GM18907 (cell line): ENCODE measurements at regions not wholly inside any gene's neighbourhood (a gene's known extent, or its start where the extent isn't known, plus 50 kb on each side); places are given as distances from the start of the nearest gene placed in this dataset.
A peak's percentile ranks its signal among the peaks of the same experiment; 100 is the strongest.
"Not testable (repeated sequence)": the region's sequence is repeated elsewhere in the genome, so short reads cannot be mapped to it uniquely, and the experiment has no call there.

ENCODE experiments used
- ATAC-seq: cut with Tn5 transposase; IDR thresholded peaks from one replicate; pipeline ENCODE4 v1.9.1; 2021; ENCODE audit warnings: mild to moderate bottlenecking, moderate library complexity; ENCODE audit not compliant: unreplicated experiment

DNA sequence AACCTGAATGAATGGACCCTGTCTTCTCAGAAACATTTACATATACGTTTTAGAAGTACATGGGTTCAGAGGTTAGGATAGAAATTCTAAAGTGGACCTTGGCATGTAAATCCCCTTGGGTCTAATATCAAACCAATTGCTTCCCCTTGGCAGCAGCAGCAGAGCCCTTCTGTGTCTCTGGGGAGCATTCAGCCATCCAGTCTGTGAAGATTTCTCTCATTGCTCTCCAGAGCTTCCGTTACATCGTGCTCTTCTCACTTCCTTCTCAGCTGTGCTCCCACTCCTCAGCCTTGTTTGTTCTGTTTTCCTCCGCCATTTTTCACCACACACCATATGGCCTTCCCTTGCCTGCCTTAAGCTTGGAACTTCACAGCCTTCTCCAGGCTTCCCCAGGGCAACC lies 61.5 kb upstream of the ATP1B1 start:
- ATAC-seq: peak; percentile 60

DNA sequence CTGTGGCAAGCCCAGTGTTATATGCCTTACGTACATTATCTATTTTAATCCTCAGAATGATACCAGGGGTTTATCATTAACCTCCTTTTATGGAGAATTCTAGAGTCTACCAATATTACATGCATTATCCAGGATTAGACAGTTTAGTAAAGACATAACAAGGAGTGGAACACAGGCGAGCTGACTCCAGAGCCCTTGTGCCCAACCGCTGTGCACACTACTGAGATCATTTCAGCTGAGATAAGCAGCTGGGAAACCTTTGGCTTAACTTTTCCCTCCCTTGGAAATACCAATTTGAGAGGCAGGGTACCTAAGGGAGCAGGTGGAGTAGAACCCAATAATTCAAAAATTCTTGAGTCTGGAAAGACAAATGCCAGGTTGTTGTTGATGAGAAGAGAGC lies 59.8 kb upstream of the ATP1B1 start:
- ATAC-seq: no peak

GRCh38 chr1:169047074-169047473 lies 59.4 kb upstream of the ATP1B1 start:
- ATAC-seq: no peak

- no peak for ATAC-seq
Measured at GRCh38 chr1:169048043-169048442, 58.4 kb upstream of the ATP1B1 start.

- no peak for ATAC-seq
Measured at GRCh38 chr1:169049258-169049938, 57.1 kb upstream of the ATP1B1 start.

- ATAC-seq: no peak
Measured at GRCh38 chr1:169051171-169051570, 55.3 kb upstream of the ATP1B1 start.

DNA sequence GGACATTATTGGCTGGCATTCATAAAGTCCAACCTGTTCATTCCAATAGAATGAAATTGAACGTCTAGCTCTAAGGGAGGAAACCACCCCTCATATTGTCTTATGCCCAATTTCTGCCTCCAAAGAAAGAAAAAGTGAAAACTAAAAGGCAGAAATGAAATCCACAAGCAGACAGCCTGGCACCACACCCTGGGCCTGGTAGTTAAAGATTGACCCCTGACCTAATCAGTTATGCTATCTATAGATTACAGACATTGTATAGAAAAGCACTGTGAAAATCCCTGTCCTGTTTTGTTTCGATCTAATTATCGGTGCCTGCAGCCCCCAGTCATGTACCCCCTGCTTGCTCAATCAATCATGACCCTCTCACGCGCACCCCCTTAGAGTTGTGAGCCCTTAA lies 54.3 kb upstream of the ATP1B1 start:
- ATAC-seq: not testable (repeated sequence)

- ATAC-seq: no peak
Measured at GRCh38 chr1:169052727-169053126, 53.8 kb upstream of the ATP1B1 start.

- no peak for ATAC-seq
Measured at GRCh38 chr1:169053196-169053595, 53.3 kb upstream of the ATP1B1 start.
